Ovary (tissue), 7 donors: ENCODE measurements at regions not wholly inside any gene's neighbourhood (a gene's known extent, or its start where the extent isn't known, plus 50 kb on each side); places are given as distances from the start of the nearest gene placed in this dataset.

ENCODE experiments used
- DNase-seq, 5 donors: peaks; one replicate each; pipeline ENCODE4 v3.0.0-alpha.2; 2019 to 2020
- H3K27ac ChIP-seq, 2 donors: fragments of 200-600 bp; one replicate each; pipeline versions ENCODE4 v1.5.1 to v1.8.0; 2019 to 2022
- H3K27me3 ChIP-seq: fragments of 200-600 bp; one replicate; pipeline ENCODE4 v1.8.0; 2022
- H3K36me3 ChIP-seq: fragments of 200-600 bp; sonication (generic); one replicate; pipeline ENCODE4 v1.5.1; 2019
- H3K4me1 ChIP-seq: one replicate; pipeline ENCODE4 v1.8.1; 2013; ENCODE audit warnings: mild to moderate bottlenecking, moderate library complexity; ENCODE audit not compliant: insufficient read depth
- H3K4me3 ChIP-seq: fragments of 200-600 bp; sonication (generic); one replicate; pipeline ENCODE4 v1.5.1; 2017
- H3K9me3 ChIP-seq, 2 donors: fragments of 200-600 bp in 1 of 2; sonication (generic) in 1 of 2; one replicate each; pipeline versions ENCODE4 v1.5.1 to v1.8.1; 2013 to 2019; ENCODE audit warnings: mild to moderate bottlenecking in 1 of 2, moderate library complexity in 1 of 2
- CTCF ChIP-seq, 3 donors: fragments of 450-650 bp in 2 of 3; fragments of 200-600 bp in 1 of 3; IDR thresholded peaks; one replicate each; pipeline versions ENCODE4 v1.5.1 to v1.8.0; 2016 to 2022; ENCODE audit warnings: antibody characterized with exemption in 3 of 3, mild to moderate bottlenecking in 1 of 3
- EP300 ChIP-seq: sonication (generic); formaldehyde crosslinking; IDR thresholded peaks from one replicate; pipeline ENCODE4 v1.6.1; 2017; ENCODE audit warnings: antibody characterized with exemption
- POLR2A ChIP-seq: fragments of 450-650 bp; IDR thresholded peaks from one replicate; pipeline ENCODE4 v1.6.1; 2017; ENCODE audit warnings: antibody characterized with exemption, mild to moderate bottlenecking, moderate library complexity
- WGBS, 3 donors: extraction: QIAGEN DNeasy Blood & Tissue Kit in 1 of 3; methylation state at CpG; one replicate each; pipeline versions ENCODE4 v1.1.5 to v1.1.7; 2013 to 2017; 5-methylcytosine and 5-hydroxymethylcytosine counted together
- intact Hi-C, 4 donors: fragments of 100-400 bp; cut with DNase I; formaldehyde crosslinking; loops; one replicate each; pipeline versions ENCODE4 v1.11.0 to v1.15.1; 2022 to 2023
- donor health status: DM: no; HTN: no; CAD: no; lungs with moderate emphysema.
- donor health status: DM: no; HTN: no; CAD: no.
- donor health status: Bipolar disorder and iron deficiency.
- donor health status: DM: no; HTN: no; CAD: no.
- donor health status: DM: yes; HTN: yes; CAD: no.

GRCh38 chr6:119517428-119517827 is 167.9 kb upstream of the MAN1A1 start:
- no peak overlapping the region for H3K4me3 ChIP-seq
- TF ChIP-seq POLR2A: no peak
- DNase-seq: no peak
- no peaks in the 10 kb centered on the region for H3K4me1 ChIP-seq
- H3K9me3 ChIP-seq: no peaks in the 10 kb centered on the region
- H3K27ac ChIP-seq: no peak overlapping the region
- no peaks in the 10 kb centered on the region for H3K27me3 ChIP-seq
- intact Hi-C loops: no loop called here
- H3K36me3 ChIP-seq: no peaks in the 10 kb centered on the region

GRCh38 chr6:119514345-119514744 is 164.8 kb upstream of the MAN1A1 start:
- DNase-seq: no peak
- Histone ChIP-seq H3K36me3 (no peaks in the 10 kb centered on the region), H3K4me3 (no peak overlapping the region), H3K27ac (no peak overlapping the region), H3K4me1 (no peaks in the 10 kb centered on the region), H3K27me3 (no peaks in the 10 kb centered on the region), H3K9me3 (no peaks in the 10 kb centered on the region)
- intact Hi-C loops: no loop called here
- 15 to 24% (median 19%) methylated on average over 2 of the region's 2 CpGs for WGBS, 3 donors
- TF ChIP-seq CTCF (IDR thresholded peaks at IDR 0.05) (no peak), POLR2A (no peak), EP300 (no peak)

GRCh38 chr6:119511024-119511423 is 161.5 kb upstream of the MAN1A1 start:
- Histone ChIP-seq H3K9me3 (no peaks in the 10 kb centered on the region), H3K27me3 (no peaks in the 10 kb centered on the region), H3K27ac (no peak overlapping the region), H3K4me1 (no peaks in the 10 kb centered on the region), H3K4me3 (no peak overlapping the region), H3K36me3 (no peaks in the 10 kb centered on the region)
- WGBS, 3 donors: 62 to 71% (median 70%) methylated on average over 3 of the region's 3 CpGs
- intact Hi-C loops: no loop called here
- TF ChIP-seq POLR2A (no peak), CTCF (IDR thresholded peaks at IDR 0.05) (no peak), EP300 (no peak)
- DNase-seq: no peak

- Histone ChIP-seq H3K27ac (no peak overlapping the region), H3K4me3 (no peak overlapping the region), H3K9me3 (no peaks in the 10 kb centered on the region), H3K36me3 (no peaks in the 10 kb centered on the region), H3K27me3 (no peaks in the 10 kb centered on the region), H3K4me1 (no peaks in the 10 kb centered on the region)
- WGBS, 3 donors: 91 to 98% (median 94%) methylated on average over 2 of the region's 2 CpGs
- TF ChIP-seq EP300: no peak
- no peak for TF ChIP-seq CTCF (IDR thresholded peaks at IDR 0.05)
- TF ChIP-seq POLR2A: no peak
- intact Hi-C loops: no loop called here
- DNase-seq: no peak
Observed at GRCh38 chr6:119510246-119510645, 160.7 kb upstream of the MAN1A1 start.

- no peak for DNase-seq
- H3K4me1 ChIP-seq: no peaks in the 10 kb centered on the region
- H3K4me3 ChIP-seq: no peak overlapping the region
- TF ChIP-seq POLR2A: no peak
- TF ChIP-seq CTCF (IDR thresholded peaks at IDR 0.05): no peak
- no peak for TF ChIP-seq EP300
- H3K27me3 ChIP-seq: no peaks in the 10 kb centered on the region
- intact Hi-C loops: no loop called here
- H3K27ac ChIP-seq: no peak overlapping the region
- H3K36me3 ChIP-seq: no peaks in the 10 kb centered on the region
- no peaks in the 10 kb centered on the region for H3K9me3 ChIP-seq
Observed at GRCh38 chr6:119506631-119507174, 157.1 kb upstream of the MAN1A1 start.
